Skeletal muscle tissue (tissue), 3 donors: ENCODE measurements at regions not wholly inside any gene's neighbourhood (a gene's known extent, or its start where the extent isn't known, plus 50 kb on each side); places are given as distances from the start of the nearest gene placed in this dataset.

Source experiments
- H3K27ac ChIP-seq: one replicate; pipeline ENCODE4 v1.7.0; 2013; ENCODE audit warnings: mild to moderate bottlenecking, low read depth, low read length, inconsistent platforms
- H3K27me3 ChIP-seq, 3 donors: one replicate each; pipeline ENCODE4 v1.7.0; 2013; ENCODE audit warnings: low read length in 3 of 3; ENCODE audit not compliant: control insufficient read depth in 3 of 3, insufficient read depth in 3 of 3
- H3K36me3 ChIP-seq, 3 donors: one replicate each; pipeline ENCODE4 v1.7.0; 2013; ENCODE audit warnings: low read length in 3 of 3; ENCODE audit not compliant: control insufficient read depth in 3 of 3, insufficient read depth in 3 of 3
- H3K4me1 ChIP-seq, 3 donors: one replicate each; pipeline ENCODE4 v1.7.0; 2013; ENCODE audit warnings: low read length in 3 of 3, mild to moderate bottlenecking in 3 of 3; ENCODE audit not compliant: control insufficient read depth in 3 of 3, insufficient read depth in 3 of 3
- H3K4me3 ChIP-seq, 3 donors: one replicate each; pipeline ENCODE4 v1.7.0; 2013; ENCODE audit warnings: low read length in 3 of 3
- H3K9ac ChIP-seq, 3 donors: one replicate each; pipeline ENCODE4 v1.7.0; 2013; ENCODE audit warnings: low read length in 3 of 3, mild to moderate bottlenecking in 3 of 3, moderate library complexity in 2 of 3, low read depth in 1 of 3
- H3K9me3 ChIP-seq, 3 donors: one replicate each; pipeline ENCODE4 v1.7.0; 2013; ENCODE audit warnings: low read length in 3 of 3; ENCODE audit not compliant: control insufficient read depth in 3 of 3
- donor health status: Osteomylitis.

DNA sequence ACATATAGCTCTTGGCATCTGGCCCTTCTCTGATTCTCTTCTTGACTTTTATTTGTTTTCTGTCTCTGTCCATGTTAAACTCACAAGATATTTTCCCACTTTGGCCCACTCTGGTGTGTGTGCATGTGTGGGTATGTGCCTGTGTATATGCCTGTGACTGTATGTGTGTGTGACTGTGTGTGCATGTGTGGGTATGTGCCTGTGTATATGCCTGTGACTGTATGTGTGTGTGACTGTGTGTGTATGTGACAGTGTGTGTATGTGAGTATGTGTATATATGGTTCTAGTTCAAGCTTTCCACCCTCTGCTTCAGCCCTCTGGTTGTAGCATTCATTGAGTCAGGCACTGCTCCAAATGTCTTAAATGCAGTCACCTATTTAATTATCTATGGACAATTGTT lies 88.6 kb upstream of the GGTLC1 start:
- H3K27ac ChIP-seq = no peak overlapping the region
- H3K9me3 ChIP-seq = no peaks in the 10 kb centered on the region
- H3K4me1 ChIP-seq = no peaks in the 10 kb centered on the region
- H3K4me3 ChIP-seq = no peak overlapping the region
- no peaks in the 10 kb centered on the region for H3K36me3 ChIP-seq
- no peak overlapping the region for H3K9ac ChIP-seq
- no peaks in the 10 kb centered on the region for H3K27me3 ChIP-seq

DNA sequence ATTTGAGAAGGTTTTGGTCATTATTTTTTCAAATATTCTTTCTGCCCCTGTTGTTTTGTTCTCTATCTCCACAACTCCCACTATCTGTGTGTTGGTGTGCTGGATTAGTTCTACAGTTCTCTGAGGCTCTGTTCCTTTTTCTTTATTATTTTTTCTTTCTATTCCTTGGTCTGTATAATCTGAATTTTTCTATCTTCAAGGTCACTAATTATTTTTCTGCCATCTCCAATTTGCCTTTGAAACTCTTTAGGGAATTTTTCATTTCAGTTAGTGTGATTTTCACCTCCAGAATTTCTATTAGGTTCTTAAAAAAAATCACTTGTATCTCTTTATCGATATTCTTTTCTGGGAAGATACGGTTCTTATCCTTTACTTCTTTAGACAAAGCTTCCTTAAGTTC lies 82.1 kb upstream of the GGTLC1 start:
- Histone ChIP-seq H3K36me3 (no peaks in the 10 kb centered on the region), H3K9me3 (peaks cover 0 to 2% (median 0%) of the 10 kb centered on the region in 3 donors)

DNA sequence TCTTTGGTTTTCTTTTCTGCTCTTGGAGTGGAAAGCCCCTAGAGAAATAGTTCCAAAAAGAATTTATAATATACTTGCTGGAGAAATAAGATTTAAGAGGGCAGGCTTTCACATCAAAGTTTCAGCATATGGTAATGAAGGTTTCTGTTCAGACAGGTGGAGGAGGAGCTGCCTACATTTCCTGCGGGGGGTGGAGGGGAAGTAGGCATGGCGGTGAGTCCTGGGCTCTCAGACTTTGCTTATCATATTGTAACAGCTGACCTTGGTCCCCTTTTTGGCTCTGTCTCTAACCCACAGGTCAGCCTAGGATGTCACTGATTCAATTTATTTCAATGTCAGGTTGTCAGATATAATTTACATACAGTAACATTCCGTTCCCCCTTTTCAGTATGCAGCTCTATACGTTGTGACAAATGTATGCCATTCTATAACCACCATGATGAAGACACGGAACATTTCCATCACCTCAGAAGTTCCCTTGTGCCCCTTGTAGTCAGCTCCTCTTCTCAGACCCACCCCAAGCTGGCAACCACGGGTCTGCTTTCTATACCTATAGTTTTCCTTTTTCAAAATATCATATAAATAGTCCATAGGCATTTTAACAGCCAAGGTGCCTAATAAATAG lies 77.6 kb upstream of the GGTLC1 start:
- no peaks in the 10 kb centered on the region for H3K9me3 ChIP-seq
- no peaks in the 10 kb centered on the region for H3K36me3 ChIP-seq
- H3K9ac ChIP-seq = no peak overlapping the region
- H3K4me1 ChIP-seq = no peaks in the 10 kb centered on the region
- no peaks in the 10 kb centered on the region for H3K27me3 ChIP-seq
- H3K27ac ChIP-seq = no peak overlapping the region
- H3K4me3 ChIP-seq = no peak overlapping the region

More for the DNA sequence above, 82.1 kb upstream of the GGTLC1 start:
- Histone ChIP-seq H3K4me1 (no peaks in the 10 kb centered on the region), H3K27me3 (no peaks in the 10 kb centered on the region), H3K4me3 (no peak overlapping the region), H3K27ac (no peak overlapping the region), H3K9ac (no peak overlapping the region)

DNA sequence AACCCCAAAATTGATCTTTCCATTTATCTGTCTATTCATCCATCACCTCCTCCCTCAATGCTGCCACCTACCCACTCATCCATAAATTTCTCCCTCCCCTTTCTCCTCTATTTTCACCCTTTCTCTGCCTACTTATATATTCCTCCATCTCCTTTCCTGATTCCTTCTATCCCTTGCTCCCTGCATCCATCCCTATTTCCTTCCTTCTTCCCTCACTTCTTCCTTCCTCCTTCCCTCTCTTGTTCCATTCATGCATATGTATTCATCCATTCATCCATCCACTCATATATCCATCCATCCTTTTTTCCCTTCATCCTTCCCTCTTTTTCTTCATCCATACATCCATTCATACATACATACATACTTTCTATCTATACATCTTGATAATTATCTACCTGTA lies 76.3 kb upstream of the GGTLC1 start:
- Histone ChIP-seq H3K9me3 (no peaks in the 10 kb centered on the region), H3K9ac (no peak overlapping the region), H3K27me3 (no peaks in the 10 kb centered on the region), H3K4me1 (no peaks in the 10 kb centered on the region), H3K27ac (no peak overlapping the region), H3K4me3 (no peak overlapping the region), H3K36me3 (no peaks in the 10 kb centered on the region)

DNA sequence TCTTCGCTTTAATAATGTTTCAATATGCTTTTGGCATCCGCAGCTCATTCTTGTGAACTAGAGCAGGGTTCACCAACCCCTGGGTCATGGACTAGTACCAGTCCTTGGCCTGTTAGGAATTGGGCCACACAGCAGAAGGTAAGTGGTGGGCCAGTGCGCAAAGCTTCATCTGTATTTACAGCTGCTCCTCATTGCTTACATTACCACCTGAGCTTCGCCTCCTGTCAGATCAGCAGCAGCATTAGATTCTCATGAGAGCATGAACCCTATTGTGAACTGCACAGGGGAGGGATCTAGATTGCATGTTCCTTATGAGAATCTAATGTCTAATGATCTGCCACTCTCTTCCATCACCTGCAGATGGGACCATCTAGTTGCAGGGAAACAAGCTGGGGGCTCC lies 75.5 kb upstream of the GGTLC1 start:
- H3K9ac ChIP-seq = no peak overlapping the region
- H3K9me3 ChIP-seq = no peaks in the 10 kb centered on the region
- no peaks in the 10 kb centered on the region for H3K27me3 ChIP-seq
- H3K4me1 ChIP-seq = no peaks in the 10 kb centered on the region
- H3K27ac ChIP-seq = no peak overlapping the region
- H3K4me3 ChIP-seq = no peak overlapping the region
- no peaks in the 10 kb centered on the region for H3K36me3 ChIP-seq

DNA sequence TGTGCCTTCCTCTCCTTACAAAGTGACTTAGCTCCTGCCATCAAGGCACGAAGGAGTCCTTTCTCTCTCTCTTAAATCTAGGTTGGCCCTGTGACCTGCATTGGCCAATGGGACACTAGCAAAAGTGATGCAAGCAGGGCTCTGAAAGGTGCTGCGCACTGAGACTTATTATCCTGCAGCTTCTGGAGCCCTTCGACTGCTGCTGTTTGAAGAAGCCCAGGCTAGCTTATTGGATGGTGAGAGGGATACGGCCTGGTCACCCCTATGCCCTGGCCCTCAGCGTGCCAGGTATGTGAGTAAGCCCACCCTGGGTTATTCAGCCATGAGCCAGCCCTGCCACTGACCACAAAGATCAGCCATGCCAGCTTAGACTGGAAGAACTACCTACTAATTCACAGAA lies 74.5 kb upstream of the GGTLC1 start:
- H3K9me3 ChIP-seq = no peaks in the 10 kb centered on the region
- H3K4me3 ChIP-seq = no peak overlapping the region
- H3K27ac ChIP-seq = no peak overlapping the region
- no peaks in the 10 kb centered on the region for H3K4me1 ChIP-seq
- no peaks in the 10 kb centered on the region for H3K36me3 ChIP-seq
- H3K9ac ChIP-seq = no peak overlapping the region
- no peaks in the 10 kb centered on the region for H3K27me3 ChIP-seq

DNA sequence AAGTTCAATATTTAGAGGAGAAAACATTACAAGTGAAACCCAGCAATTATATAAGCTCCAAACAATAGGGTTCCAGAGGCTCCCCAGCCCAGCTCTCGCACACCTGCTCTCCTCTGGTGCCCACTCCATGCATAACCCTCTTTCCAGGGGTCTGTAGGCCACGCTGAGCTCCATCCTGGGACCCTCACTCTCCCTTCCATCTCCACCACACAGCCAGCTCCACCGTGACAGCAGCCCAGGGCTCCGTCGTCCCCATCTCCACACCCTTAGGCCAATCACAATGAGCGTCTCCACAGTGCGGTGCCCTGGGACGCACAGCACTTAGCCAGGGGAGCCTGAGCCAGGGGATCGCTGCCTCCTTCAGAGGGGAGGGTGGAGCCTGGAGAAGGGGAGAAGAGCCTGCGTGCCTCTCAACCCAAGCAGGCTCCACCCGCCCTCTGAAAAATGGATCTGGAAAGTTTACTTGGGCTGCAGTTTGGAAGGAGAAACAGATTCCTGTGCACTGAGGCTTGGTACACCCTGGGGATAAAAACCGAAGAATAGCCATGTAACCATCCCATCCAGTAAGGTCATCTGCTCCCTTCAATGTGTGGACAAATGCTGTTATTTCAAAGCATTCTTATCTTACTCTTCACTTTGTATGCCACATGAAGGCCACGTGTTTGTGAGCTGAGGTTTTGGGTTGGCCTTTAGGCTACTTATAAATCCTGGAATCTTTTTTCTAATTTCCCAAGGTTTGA lies 72.4 kb upstream of the GGTLC1 start:
- H3K27ac ChIP-seq = no peak overlapping the region

DNA sequence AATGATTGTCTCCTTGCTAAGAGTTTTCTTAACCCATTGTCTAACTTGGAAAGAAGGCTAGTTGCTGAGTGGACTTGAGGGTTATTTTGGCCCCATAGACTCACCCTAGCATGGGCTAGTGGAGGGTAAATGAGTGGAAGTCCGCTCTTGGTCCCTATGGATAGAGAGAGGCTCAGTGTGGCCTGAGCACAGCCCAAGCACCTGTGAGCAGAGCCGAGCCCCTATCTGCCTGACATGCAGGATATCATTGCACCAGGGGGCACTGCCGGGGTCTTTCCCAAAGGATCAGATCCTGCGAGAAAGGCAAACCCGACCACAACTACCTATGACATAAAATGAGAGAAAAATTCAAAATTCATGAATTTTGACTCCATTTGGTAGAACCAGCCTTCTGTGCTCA lies 70.6 kb upstream of the GGTLC1 start:
- Histone ChIP-seq H3K4me1 (no peaks in the 10 kb centered on the region), H3K27me3 (no peaks in the 10 kb centered on the region), H3K9me3 (no peaks in the 10 kb centered on the region), H3K36me3 (no peaks in the 10 kb centered on the region), H3K9ac (no peak overlapping the region), H3K27ac (no peak overlapping the region), H3K4me3 (no peak overlapping the region)

More for the DNA sequence above, 72.4 kb upstream of the GGTLC1 start:
- H3K27me3 ChIP-seq = no peaks in the 10 kb centered on the region
- no peak overlapping the region for H3K4me3 ChIP-seq
- H3K4me1 ChIP-seq = no peaks in the 10 kb centered on the region
- no peaks in the 10 kb centered on the region for H3K36me3 ChIP-seq
- no peaks in the 10 kb centered on the region for H3K9me3 ChIP-seq
- no peak overlapping the region for H3K9ac ChIP-seq

DNA sequence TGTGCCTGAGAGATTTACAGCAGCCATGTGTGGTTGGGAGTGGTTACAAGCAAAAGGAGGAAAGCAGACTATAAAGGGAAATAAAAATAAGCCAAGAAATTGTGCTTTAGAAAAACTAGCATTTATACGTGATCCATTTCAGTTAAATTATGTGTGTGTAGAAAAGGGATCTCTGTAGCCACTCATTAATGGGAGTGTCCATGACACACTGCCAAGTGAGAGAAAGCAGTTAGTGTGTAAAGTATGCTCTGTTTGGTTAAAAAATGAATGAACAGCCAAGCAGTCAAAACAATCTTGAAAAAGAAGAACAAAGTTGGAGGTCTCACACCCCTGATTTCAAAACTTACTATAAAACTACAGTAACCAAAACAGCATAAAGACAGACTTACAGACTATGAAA lies 67.9 kb upstream of the GGTLC1 start:
- Histone ChIP-seq H3K9me3 (no peaks in the 10 kb centered on the region), H3K27me3 (peaks cover 0 to 4% (median 0%) of the 10 kb centered on the region in 3 donors), H3K4me1 (no peaks in the 10 kb centered on the region), H3K36me3 (no peaks in the 10 kb centered on the region), H3K27ac (no peak overlapping the region), H3K9ac (no peak overlapping the region), H3K4me3 (no peak overlapping the region)

DNA sequence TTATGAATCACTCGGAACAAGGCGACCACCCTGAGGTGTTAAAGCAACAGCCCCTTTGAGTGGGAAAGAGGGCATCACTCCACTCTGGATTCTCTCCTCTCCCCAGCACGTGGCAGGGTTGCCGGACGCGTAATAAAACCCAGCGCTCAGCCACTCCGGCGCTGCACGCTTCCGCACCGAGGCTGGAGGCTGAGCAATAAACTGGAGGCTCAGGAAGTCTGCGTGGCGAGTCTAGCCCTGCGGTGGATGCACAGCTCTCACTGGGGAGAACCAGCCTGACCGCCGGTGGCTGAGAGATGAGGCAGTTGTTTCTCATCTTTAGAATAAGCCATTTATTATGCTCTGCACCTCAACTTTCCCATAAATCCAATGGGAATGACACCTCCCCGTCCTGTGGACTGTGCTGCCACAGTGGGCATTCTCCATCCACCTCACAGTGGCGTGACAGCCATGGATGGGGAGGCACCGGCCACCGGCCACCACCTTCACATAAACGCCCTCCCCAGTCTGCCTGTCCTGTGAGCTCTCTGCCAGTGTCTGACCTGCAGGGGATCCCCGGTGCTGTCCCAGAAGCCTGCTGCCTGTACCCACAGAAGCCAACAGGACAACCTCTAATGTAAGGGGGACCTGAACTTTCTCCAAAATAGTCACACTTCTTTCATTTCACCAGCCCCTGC lies 64.2 kb upstream of the GGTLC1 start:
- no peaks in the 10 kb centered on the region for H3K4me1 ChIP-seq
- H3K36me3 ChIP-seq = no peaks in the 10 kb centered on the region
- peaks cover 0 to 9% (median 4%) of the 10 kb centered on the region in 3 donors for H3K27me3 ChIP-seq
- no peaks in the 10 kb centered on the region for H3K9me3 ChIP-seq
- H3K27ac ChIP-seq = no peak overlapping the region
- H3K9ac ChIP-seq = no peak overlapping the region
- no peak overlapping the region for H3K4me3 ChIP-seq
